Body of pancreas (tissue), 4 donors: ENCODE measurements at regions not wholly inside any gene's neighbourhood (a gene's known extent, or its start where the extent isn't known, plus 50 kb on each side); places are given as distances from the start of the nearest gene placed in this dataset.

Experiments used
- CTCF ChIP-seq, 7 experiments: fragments of 450-650 bp in 4 of 7; fragments of 200-600 bp in 3 of 7; sonication (generic) in 3 of 7; IDR thresholded peaks; one replicate each; pipeline ENCODE4 v1.5.1; 2016 to 2019; ENCODE audit warnings: antibody characterized with exemption in 7 of 7
- POLR2A ChIP-seq, 3 donors: fragments of 450-650 bp; IDR thresholded peaks; one replicate each; pipeline ENCODE4 v1.6.1; 2016; ENCODE audit warnings: antibody characterized with exemption in 3 of 3, mild to moderate bottlenecking in 2 of 3

DNA sequence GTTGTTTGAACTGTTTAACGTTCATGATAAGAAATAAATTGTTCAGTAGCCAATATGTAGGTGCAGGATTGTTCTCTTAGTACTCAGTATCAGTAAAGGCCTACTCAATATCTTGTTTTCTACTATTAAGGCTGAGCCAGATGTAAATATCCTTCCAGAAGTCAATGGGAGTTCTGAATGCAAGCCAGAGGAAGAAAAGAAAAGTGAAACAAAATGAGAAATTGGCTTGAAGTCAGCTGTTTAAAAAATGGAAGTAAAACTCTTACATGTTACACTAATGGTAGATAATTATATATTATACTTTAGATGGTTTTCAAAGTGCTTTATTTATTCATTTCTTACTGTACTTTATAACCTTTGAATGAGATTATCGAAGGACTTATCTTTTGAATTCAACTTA lies 1417.9 kb downstream of the ADGRL3 start:
- TF ChIP-seq CTCF (IDR thresholded peaks at IDR 0.05) (no peak), POLR2A (IDR thresholded peaks at IDR 0.05) (no peak)
